ENCODE measurements at regions not wholly inside any gene's neighbourhood (a gene's known extent, or its start where the extent isn't known, plus 50 kb on each side); places are given as distances from the start of the nearest gene placed in this dataset.

- TF ChIP-seq CTCF (IDR thresholded peaks at IDR 0.05) (no peak), POLR2A (IDR thresholded peaks at IDR 0.05) (no peak)
Measured at GRCh38 chr3:96754128-96754527, 60.3 kb upstream of the EPHA6 start.

All from transverse colon (tissue), 3 donors.